ENCODE measurements at regions not wholly inside any gene's neighbourhood (a gene's known extent, or its start where the extent isn't known, plus 50 kb on each side); places are given as distances from the start of the nearest gene placed in this dataset.

- no peak overlapping the region for H3K4me3 ChIP-seq
- no peaks in the 10 kb centered on the region for H3K36me3 ChIP-seq
- no peaks in the 10 kb centered on the region for H3K4me1 ChIP-seq
- whole genome bisulfite sequencing (ENCODE audit: insufficient coverage, low coverage, low lambda C conversion rate, missing lambda C conversion rate): 79% methylated on average over 2 of the region's 2 CpGs
- no peaks in the 10 kb centered on the region for H3K27me3 ChIP-seq
- TF ChIP-seq, protein P1, sequence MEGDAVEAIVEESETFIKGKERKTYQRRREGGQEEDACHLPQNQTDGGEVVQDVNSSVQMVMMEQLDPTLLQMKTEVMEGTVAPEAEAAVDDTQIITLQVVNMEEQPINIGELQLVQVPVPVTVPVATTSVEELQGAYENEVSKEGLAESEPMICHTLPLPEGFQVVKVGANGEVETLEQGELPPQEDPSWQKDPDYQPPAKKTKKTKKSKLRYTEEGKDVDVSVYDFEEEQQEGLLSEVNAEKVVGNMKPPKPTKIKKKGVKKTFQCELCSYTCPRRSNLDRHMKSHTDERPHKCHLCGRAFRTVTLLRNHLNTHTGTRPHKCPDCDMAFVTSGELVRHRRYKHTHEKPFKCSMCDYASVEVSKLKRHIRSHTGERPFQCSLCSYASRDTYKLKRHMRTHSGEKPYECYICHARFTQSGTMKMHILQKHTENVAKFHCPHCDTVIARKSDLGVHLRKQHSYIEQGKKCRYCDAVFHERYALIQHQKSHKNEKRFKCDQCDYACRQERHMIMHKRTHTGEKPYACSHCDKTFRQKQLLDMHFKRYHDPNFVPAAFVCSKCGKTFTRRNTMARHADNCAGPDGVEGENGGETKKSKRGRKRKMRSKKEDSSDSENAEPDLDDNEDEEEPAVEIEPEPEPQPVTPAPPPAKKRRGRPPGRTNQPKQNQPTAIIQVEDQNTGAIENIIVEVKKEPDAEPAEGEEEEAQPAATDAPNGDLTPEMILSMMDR (IDR thresholded peaks at IDR 0.05): no peak
- TF ChIP-seq POLR2A (IDR thresholded peaks at IDR 0.05): no peak
- intact Hi-C loops (cut with DNase I): no loop called here
- ATAC-seq (no peak), DNase-seq (no peak)
- no peak overlapping the region for H3K27ac ChIP-seq
- no peaks in the 10 kb centered on the region for H3K9me3 ChIP-seq
Observed at GRCh38 chr1:163773396-163773795, 451.6 kb downstream of the NUF2 start.

GRCh38 chr1:163774401-163774945 lies 452.7 kb downstream of the NUF2 start:
- ATAC-seq: no peak
- no peaks in the 10 kb centered on the region for H3K27me3 ChIP-seq
- H3K4me3 ChIP-seq: no peak overlapping the region
- no peaks in the 10 kb centered on the region for H3K36me3 ChIP-seq
- DNase-seq: no peak
- no peaks in the 10 kb centered on the region for H3K9me3 ChIP-seq
- WGBS (ENCODE audit: insufficient coverage, low coverage, low lambda C conversion rate, missing lambda C conversion rate): 48% methylated on average over 7 of the region's 9 CpGs
- TF ChIP-seq, protein P1 (IDR thresholded peaks at IDR 0.05): no peak
- no peak for TF ChIP-seq POLR2A (IDR thresholded peaks at IDR 0.05)
- intact Hi-C loops (cut with DNase I): no loop called here
- H3K4me1 ChIP-seq: no peaks in the 10 kb centered on the region
- no peak overlapping the region for H3K27ac ChIP-seq

- 19% methylated on average over 8 of the region's 8 CpGs for WGBS (ENCODE audit: insufficient coverage, low coverage, low lambda C conversion rate, missing lambda C conversion rate)
- no peak overlapping the region for H3K27ac ChIP-seq
- H3K27me3 ChIP-seq: no peaks in the 10 kb centered on the region
- TF ChIP-seq POLR2A (IDR thresholded peaks at IDR 0.05): no peak
- TF ChIP-seq, protein P1 (IDR thresholded peaks at IDR 0.05): no peak
- no peak for DNase-seq
- no peaks in the 10 kb centered on the region for H3K4me1 ChIP-seq
- no peak overlapping the region for H3K4me3 ChIP-seq
- no peaks in the 10 kb centered on the region for H3K36me3 ChIP-seq
- no peaks in the 10 kb centered on the region for H3K9me3 ChIP-seq
- ATAC-seq: no peak
- intact Hi-C loops (cut with DNase I): no loop called here
Observed at GRCh38 chr1:163774978-163775620, 453.3 kb downstream of the NUF2 start.

DNA sequence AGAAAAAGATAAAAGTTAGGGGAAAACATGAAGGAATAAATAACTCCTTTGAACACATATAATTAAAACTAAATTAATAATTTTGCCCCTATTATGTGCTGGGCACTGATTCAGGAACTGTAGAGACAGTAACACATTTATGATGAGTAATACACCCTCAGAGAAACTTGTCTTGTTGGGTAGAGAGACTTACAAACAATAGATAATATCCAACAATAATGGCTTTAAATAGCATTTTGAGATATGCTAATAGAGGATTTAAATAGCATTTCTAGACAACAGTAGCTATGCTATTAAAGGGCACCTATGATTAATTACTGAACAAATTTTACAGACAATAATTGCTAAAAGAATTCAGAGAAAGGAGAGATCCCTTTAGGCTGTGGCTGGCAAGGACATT lies 455.5 kb downstream of the NUF2 start:
- Histone ChIP-seq H3K9me3 (no peaks in the 10 kb centered on the region), H3K27me3 (no peaks in the 10 kb centered on the region), H3K4me3 (no peak overlapping the region), H3K27ac (no peak overlapping the region), H3K4me1 (no peaks in the 10 kb centered on the region), H3K36me3 (no peaks in the 10 kb centered on the region)
- ATAC-seq: no peak
- TF ChIP-seq, protein P1 (IDR thresholded peaks at IDR 0.05): no peak
- TF ChIP-seq POLR2A (IDR thresholded peaks at IDR 0.05): no peak
- DNase-seq: no peak
- intact Hi-C loops (cut with DNase I): no loop called here

DNA sequence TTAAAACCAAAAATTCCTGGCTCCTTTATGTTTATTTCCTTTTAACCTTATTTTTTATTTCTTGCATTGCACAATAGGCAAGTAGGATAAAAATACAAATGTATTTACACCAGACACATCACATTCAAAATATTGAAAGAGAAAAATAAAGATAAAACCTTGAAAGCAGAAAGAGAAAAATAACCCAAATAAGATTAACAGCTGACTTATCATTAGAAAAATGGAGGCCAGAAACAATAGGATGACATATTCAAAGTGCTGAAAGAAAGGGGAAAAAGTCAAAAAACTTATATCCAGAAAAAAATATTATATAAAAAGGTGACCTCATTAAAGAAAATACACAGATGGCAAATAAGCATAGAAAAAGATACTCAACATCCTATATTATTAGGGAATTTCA lies 459.4 kb downstream of the NUF2 start:
- Histone ChIP-seq H3K4me1 (no peaks in the 10 kb centered on the region), H3K27me3 (no peaks in the 10 kb centered on the region), H3K4me3 (no peak overlapping the region), H3K27ac (no peak overlapping the region), H3K36me3 (no peaks in the 10 kb centered on the region), H3K9me3 (no peaks in the 10 kb centered on the region)
- intact Hi-C loops (cut with DNase I): no loop called here
- TF ChIP-seq POLR2A (IDR thresholded peaks at IDR 0.05): no peak
- ATAC-seq (no peak), DNase-seq (no peak)

Data from right lobe of liver (tissue), 6 donors.